ENCODE measurements at regions not wholly inside any gene's neighbourhood (a gene's known extent, or its start where the extent isn't known, plus 50 kb on each side); places are given as distances from the start of the nearest gene placed in this dataset.

DNA sequence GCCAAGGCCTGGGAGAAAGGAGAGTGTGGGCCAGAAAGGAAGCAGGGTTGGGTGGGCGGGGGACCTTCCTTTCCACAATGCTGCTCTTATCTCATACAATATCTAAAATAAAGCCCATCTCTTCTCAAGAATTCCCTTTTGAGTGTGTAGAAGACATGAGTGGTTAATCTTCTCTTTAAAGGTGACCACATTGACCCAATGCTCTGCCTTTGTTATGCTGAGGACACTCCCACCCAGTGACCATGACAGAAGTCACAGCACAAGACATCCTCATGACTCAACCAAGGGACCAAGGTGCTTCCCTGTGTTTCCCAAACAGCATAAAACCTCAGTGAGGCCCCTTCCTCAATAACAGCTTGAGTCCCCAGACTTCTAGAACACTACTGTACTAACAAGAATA, 193.0 kb upstream of the ADAMTS16 start:
- DNase-seq (ENCODE audit: low spot score) = no peak

DNA sequence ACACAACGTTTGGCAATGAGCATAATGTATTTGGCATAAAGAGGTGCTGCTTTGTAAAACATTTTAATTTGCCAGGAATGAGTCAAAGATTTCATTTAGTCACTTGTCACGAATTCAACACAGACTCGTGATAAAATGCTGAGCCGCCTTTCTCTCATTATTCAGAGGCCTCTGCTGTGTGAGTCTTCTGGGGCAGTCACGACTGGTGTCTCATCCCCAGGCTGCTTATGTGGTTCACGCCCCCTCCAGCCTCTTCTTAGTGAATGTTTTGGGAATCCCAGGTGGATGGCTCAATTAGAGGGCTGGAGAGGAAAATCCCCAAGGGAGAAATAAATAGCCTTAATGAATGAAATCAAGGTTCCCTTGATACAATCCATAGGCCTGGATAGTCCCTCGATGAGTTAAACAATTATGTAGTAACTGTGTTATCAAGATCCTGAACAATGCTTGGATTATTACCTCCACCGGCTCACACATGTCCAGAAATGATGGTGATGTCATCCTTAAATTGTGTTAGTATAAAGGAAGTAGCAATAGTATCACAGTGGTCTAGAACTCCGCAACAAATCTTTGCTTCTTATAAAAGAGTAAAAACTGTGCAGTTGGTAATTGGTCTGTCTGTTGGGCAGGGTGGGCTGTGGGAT, 192.1 kb upstream of the ADAMTS16 start:
- no peak for DNase-seq (ENCODE audit: low spot score)

DNA sequence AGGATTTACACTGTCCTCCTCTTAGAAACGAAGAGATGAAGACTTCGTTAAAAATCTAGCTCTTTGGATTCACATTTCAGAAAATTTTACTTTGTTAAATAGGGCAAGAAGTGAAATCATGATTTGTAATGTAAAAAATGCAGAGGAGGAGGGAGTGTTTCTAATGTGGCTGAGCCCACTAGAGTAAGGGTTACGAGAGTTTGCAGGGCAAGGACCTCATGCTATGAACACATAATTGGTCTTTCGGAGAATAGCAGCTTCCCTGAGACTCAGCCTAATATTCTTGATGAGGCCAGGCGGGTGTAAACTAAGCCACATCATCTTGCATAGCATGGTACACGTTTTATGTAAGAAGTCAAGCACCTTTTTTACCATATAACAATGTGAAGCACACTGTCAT, 191.0 kb upstream of the ADAMTS16 start:
- DNase-seq (ENCODE audit: low spot score) = no peak

DNA sequence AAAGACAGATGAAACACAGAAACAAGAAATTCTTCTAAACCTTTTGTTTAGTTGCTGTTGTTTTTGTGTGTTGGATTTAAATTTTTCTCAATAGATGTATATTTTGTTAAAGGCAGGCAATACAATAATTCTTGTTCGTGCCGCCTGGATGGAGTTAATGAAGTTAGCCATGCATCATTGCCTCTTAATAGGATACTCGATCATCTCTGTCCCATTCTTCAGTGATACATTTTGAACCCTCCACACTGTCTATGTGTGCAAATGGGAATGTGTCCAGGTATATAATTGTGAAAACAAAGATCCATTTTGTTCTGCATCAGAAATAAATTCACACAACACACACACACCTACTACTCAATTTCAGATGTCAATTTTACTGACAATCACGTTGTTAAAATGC, 186.6 kb upstream of the ADAMTS16 start:
- no peak for DNase-seq (ENCODE audit: low spot score)

DNA sequence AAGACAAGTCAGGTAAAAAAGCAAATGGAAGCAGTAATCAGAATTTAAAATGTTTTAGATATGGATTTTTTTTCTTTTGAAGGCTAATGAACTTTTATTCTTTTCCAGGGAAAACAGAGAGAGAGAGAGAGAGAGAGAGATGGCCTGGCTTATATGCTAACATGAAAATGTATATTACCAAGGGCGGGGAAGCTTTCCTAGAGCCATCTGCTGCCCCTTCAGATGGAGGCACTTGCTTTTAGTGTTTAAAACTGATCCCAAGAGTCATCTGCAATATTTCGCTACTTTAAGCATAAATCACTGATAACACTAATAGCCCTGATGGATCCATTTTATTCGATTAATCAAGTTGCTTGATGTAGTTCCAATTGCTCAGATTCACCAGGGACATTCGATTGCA, 186.1 kb upstream of the ADAMTS16 start:
- DNase-seq (ENCODE audit: low spot score) = no peak

DNA sequence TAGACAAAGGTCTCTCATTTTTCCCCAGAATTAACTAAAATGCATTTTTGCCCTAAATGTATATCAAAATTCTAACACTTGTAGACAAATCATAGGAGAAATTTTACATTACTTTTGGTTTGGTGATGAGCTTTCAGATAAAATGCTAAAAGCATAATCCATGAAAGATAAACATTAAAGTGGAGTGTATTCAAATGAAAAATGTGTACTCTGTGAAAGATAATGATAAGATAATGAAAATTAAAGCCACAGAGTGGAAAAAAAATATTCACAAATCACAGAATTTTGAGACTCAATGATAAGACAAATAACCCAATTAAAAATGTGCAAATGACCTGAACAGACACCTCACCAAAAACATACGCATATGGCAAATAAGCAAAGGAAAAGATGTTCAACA, 176.9 kb upstream of the ADAMTS16 start:
- no peak for DNase-seq (ENCODE audit: low spot score)

DNA sequence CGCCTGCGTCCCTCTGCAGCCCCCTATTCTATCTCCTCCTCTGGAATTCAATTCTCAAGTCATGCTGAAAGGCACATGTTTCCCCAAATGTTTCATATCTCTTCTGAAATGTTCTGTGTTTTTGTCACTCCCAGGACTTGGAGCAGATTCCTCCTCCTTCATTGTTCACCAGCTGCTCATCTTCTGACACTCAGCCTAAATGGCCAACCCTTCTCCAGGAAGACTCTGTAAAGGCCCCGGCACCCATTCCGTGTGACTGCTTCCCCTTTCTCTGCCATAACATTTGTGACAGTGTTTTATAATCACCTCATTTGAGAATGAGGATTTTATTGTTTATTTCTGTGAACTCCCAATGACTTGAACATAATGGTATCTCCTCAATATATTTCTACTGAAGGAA, 170.8 kb upstream of the ADAMTS16 start:
- DNase-seq (ENCODE audit: low spot score) = no peak

DNA sequence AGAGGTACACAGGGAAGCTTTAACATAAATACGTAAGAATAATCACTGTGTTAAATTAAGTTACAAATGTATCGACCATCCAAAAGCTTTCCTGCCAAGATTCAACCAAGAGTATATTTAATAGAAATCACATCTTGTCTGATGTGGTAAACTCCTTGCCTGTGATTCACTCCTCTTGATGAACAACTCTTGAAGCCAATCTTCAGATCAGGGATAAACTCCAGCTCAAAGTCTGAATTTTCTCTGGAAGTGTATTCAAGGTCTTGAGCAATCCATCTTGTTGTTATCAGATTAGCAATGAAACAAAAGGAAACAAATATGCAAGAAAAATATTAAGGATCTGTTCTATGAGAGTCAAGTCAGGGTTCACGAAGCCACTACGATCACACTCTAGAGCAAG, 170.0 kb upstream of the ADAMTS16 start:
- DNase-seq (ENCODE audit: low spot score) = no peak

DNA sequence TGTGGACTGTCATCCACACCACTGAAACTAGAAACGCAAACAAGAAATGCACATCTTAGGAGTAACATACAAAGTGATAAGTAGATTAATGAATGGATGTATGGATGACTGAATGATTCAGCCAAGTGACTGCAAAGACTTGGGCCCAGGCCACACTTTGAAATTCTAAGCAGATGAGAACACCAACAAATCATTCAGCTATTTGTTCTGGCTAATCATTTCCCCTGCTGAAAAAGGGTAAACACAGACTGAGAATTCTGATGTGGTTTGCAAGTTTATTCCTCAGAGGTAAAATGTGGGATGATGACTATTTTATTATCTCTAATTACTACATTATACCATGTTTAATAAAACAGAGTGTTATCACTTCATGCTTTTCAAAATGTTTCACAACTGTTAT, 163.2 kb upstream of the ADAMTS16 start:
- no peak for DNase-seq (ENCODE audit: low spot score)

DNA sequence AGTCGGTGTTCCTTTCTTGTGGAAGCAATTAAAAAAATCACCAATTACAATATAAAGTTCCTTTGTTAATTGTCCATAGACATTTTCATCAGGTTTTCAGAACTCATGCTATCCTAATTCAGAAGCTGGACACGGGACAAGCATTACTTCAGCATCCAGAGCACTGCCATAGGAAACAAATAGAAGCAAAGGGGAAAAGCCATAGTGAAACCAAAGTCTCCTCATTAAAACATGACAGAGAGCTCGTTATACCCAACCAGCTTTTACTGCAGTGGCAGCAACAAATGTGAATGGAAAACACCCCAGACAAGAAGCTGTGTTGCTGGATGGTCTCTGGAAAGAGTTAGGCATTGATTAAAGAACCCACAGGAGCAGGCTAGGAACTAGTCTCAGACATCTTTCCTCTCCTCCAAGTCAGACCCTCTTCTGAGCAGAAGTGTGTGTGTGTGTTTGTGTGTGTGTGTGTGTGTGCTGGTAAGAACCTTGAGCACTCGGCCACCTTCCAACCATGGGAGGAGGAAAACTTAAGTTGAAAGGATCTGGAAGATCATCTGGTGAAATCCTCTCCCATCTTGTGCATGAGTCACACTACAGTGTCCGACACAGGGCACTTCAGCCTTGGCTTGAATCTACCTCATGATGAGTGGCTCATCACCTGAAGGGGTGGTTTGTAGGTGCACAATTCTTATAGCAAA, 162.6 kb upstream of the ADAMTS16 start:
- no peak for DNase-seq (ENCODE audit: low spot score)

DNA sequence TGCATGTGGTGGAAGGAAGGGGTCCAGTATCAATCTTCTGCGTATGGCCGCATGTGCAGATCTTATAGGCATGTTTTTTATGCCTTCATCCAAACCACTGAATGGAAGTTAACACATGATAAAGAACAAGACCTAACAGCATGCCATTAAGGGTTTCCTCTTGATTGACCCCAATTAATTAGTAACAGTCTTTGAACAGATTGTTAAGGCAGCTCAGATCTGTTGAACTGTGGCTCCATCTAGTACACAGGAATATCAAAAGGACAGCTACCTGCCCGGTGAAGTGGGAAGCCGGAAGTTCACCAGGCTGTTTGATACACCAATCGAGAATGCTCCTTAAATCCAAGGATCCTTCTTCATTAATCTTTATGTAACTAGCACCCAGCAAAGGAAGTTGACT, 159.9 kb upstream of the ADAMTS16 start:
- no peak for DNase-seq (ENCODE audit: low spot score)

DNA sequence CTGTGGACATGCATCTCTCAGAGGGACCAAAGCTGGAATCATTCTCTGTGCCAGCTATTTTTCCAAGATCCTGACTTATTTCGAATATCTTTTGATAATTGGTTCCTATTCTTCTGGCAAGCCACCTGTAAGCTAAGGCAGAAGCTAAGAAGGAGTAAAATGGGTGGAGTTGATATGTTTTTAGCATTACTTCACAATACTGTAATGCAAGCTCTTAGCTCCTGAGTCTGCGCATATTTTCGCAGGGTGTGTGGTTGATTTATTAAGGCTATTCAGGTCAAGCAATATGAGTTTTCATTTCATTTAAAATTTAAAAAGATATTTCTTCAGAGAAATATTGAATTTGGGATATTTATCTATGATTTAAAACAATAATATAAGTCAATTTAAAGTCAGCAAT, 158.5 kb upstream of the ADAMTS16 start:
- DNase-seq (ENCODE audit: low spot score) = no peak

DNA sequence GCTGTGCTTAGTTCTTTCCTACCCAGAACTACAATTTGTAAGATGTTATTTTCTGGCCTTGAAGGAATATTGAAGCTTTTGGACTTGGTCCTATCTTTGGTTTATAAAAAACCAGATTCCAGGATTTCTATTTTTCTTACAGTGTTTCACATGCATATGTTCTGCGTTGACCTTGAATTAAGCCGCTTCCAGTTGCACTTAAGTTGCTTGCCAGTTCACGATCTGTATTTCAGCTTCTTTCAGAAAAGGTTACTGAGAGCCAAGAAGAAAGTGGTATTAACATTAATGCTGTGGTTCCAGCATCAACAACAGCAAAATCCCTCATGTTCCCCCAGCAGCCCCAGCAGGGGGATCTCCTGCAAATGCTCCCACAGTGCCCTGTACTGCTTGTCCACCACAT, 156.4 kb upstream of the ADAMTS16 start:
- no peak for DNase-seq (ENCODE audit: low spot score)

DNA sequence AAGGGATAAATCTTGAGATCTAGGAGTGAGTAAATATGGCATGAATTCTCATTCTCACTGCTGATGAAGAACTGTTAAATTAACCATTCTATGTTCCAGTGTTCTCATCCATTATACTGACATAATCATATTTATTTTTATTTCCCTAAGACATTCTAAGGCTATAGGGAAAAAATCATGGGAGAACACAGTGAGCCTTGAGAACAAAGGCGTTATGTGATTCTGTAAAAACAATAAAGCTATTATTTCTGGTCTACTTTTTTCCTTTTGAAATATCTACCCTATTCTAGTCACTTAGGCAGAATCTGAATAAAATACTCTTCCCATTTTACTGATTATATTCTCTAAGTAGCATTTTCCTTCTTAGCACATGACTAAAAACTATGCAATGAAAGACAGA, 155.7 kb upstream of the ADAMTS16 start:
- no peak for DNase-seq (ENCODE audit: low spot score)

DNA sequence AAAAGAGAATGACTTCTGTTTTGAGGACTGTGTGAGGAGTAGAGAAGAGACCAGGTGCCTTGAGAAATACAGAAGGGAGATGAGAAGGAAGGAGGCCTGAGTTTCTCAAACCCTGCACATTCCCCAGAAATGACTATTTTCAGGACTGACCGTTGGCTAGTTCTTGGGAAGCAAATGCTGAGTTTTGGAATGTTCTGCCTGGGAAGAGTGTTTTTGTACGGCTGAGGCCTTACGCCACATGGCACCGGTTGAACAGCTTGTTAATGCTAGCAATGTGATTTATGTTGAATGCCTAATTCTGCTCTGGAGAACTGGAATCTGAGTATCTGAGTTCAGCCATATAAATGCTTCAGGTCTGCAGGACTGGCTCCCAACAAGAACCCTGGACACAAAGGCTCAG, 152.7 kb upstream of the ADAMTS16 start:
- no peak for DNase-seq (ENCODE audit: low spot score)

DNA sequence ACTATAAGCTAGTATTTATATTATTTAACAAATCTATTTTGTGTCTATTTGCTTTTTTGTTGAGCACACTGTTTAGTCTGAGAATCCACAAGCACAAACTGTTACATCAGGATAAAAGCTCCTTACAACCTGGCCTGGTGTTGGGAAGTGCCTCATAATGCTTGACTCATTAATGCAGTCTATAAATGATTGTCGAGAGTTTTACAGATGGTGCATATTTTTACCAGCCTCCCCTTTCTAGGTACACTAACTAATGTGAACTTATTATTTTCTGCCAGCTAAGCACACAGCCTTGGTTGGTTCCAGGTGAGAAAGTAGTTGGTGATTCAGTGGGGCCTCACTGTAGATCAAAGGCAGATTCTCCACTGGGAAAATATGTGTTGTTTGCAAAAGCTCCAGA, 151.0 kb upstream of the ADAMTS16 start:
- no peak for DNase-seq (ENCODE audit: low spot score)

DNA sequence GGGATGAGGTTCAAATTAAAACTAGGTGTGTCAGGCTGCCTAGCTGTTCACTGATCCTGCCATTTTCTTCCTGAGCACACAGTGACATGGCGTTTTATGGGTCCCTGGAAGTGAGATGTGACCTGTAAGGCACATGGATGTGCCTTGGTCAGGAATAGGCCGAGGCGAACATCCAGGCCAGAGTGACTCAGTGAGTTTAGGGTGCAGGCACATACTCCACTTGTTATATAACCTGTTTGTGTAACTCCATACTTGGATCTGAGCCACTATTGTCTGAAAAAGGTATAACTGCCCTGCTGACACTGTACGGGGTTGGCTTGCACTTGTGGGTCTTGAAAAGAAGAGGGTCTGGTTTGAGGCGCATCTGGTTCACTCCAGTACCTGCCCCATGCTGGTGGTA, 150.1 kb upstream of the ADAMTS16 start:
- no peak for DNase-seq (ENCODE audit: low spot score)

DNA sequence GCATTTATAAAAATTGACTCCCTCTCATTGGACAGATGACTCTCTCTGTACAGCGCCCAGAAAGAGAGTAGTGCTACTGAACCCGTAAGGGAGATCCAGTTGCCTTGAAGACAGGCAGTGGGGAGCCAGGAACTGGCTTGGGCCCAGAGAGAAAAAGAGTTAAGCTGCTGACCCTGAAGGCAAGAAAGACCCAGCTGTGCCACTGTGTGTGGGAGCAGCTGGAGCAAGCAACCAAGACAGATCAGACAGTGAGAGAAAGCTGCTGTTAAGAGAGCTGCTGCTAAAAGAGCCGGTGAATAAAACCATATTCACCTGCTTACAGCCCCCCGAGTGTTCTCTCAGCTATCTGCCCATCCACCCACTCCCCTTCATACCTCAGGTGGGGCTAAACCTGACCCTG, 149.7 kb upstream of the ADAMTS16 start:
- no peak for DNase-seq (ENCODE audit: low spot score)

DNA sequence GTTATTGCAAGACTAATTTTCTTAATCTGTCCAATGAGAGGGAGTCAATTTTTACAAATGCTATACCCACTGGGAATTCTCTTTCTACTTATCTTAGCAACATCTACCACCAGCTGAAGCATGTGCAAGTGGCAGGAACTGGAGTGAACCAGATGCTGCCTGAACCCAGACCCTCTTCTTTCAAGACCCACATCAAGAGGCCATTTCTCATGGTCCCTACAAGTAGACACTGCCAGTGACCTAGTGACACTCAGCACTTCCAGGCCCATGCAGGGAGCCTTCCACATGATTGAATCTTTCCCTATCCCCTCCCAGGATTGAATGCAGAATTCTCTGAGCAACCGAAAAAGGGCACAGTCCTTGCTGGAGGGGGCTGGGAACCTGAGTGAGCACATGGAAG, 148.2 kb upstream of the ADAMTS16 start:
- DNase-seq (ENCODE audit: low spot score) = no peak

DNA sequence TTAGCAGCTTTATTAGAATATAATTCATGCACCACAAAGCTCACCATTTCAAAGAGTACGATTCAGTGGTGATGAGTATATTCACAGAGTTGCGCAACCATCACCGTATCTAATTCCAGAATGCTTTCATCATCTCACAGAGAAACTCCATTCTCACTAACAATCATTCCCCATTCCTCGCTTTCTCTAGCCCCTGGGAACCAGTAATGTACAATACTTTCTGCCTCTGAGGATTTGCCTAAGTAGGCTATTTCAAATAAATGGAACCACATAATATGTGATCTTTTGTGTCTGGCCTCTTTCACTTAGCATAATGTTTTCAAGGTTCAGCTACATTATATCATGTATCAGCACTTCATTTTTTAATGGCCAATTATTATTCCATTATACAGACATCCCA, 145.1 kb upstream of the ADAMTS16 start:
- no peak for DNase-seq (ENCODE audit: low spot score)

DNA sequence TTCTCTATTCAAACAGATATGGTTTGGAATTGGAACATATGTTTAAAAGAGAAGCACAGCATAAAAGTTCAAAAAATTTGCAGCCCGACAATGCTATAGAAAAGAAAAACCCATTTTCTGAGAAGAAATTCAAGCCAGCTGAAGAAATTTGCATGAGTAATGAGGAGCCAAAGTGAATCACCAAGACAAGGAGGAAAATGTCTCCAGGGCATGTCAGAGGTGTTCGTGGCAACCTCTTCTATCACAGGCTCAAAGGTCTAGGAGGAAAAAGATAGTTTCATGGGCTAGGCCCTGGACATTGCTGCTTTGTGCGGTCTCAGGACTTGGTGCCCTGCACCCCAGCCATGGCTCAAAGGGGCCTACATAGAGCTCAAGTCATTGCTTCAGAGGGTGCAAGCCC, 134.8 kb upstream of the ADAMTS16 start:
- DNase-seq (ENCODE audit: low spot score) = no peak

DNA sequence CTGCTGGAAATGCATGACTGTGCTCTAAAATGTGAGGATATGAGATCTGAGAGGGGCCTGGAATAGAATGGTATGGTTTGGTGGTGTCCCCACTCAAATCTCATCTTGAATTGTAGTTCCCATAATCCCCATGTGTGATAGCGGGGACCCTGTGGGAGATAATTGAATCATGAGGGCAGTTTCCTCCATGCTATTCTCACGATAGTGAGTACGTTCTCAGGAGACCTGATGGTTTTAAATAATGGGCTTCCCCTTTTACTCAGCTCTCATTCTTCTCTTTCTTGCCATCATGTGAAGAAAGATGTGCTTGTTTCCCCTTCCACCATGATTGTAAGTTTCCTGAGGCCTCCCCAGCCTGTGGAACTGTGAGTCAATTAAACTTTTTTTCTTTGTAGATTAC, 133.6 kb upstream of the ADAMTS16 start:
- DNase-seq (ENCODE audit: low spot score) = no peak

DNA sequence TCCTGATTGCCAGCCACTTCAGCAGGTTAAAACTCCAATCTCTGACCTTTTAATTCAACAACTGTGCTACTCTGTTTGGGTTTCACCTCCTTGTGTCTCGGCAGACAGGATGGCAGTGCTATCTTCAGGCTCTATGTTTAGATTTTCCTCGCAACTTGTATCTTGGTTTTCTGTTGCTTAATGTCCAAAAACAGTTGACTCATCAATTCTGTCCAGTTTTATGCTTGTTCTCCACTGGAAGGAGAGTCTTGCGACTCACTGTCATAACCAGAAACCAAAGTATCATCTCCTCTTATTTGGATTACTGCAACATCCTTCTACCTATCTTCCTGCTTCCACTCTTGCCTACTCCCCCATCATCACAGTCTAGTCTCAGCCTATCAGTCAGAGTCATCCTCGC, 130.9 kb upstream of the ADAMTS16 start:
- no peak for DNase-seq (ENCODE audit: low spot score)

DNA sequence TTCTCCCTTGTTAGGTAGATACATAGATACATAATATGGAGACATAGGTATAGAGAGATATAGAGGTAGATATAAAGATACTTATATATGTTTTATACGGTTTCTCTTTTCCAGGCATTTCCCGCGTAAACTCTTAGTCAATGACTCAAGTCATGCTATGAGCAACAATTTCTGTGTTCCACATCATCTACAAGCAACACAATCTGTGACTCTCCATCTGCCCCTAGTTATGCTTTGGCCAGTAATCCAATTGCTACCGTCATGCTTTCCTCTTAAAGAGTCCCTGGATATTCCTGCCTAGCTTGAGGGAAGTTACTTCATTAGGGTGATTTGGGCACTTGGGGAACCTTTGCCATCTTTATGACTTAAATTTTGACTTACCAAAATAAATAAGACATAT, 129.0 kb upstream of the ADAMTS16 start:
- no peak for DNase-seq (ENCODE audit: low spot score)

Measured in germinal center (tissue), 1 donor.